NT2/D1 (cell line): ENCODE measurements at regions not wholly inside any gene's neighbourhood (a gene's known extent, or its start where the extent isn't known, plus 50 kb on each side); places are given as distances from the start of the nearest gene placed in this dataset.

ENCODE experiments used
- SUZ12 ChIP-seq: IDR thresholded peaks from 2 replicates; pipeline ENCODE4 v1.6.1; 2011; ENCODE audit not compliant: insufficient read length, insufficient read depth; ENCODE audit errors: extremely low read depth
- YY1 ChIP-seq: IDR thresholded peaks from 2 replicates; pipeline ENCODE4 v1.6.1; 2011; ENCODE audit not compliant: insufficient read length, insufficient read depth
- ZNF274 ChIP-seq: IDR thresholded peaks from 2 replicates; pipeline ENCODE4 v1.6.1; 2011; ENCODE audit warnings: mild to moderate bottlenecking, low read depth, low read length

GRCh38 chr21:16418642-16419041 lies 688.9 kb downstream of the USP25 start:
- no peak for TF ChIP-seq YY1
- no peak for TF ChIP-seq SUZ12
- TF ChIP-seq ZNF274 = no peak
